GM21447 (cell line): ENCODE measurements at regions not wholly inside any gene's neighbourhood (a gene's known extent, or its start where the extent isn't known, plus 50 kb on each side); places are given as distances from the start of the nearest gene placed in this dataset.

Experiments used
- ATAC-seq: cut with Tn5 transposase; IDR thresholded peaks from one replicate; pipeline ENCODE4 v1.9.1; 2021; ENCODE audit not compliant: unreplicated experiment

DNA sequence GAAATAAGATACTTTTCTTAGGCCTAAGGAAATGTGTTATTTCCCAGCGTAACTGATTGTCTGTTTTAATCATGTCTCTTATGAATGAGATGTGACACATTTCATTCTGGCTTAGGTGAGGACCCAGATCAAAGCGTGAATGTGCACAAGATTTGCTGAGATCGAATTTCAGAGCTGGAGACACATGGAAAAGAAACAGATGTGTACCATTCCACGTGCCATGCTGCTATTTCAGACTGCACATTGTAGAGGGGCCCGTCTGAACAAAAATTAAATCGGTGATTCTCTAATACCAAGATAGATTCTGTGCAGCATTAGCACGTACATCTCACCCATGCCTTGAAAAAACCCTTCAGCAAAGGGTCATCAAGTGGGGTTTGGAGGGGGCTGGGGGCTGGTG is 290.4 kb downstream of the AACS start:
- no peak for ATAC-seq

DNA sequence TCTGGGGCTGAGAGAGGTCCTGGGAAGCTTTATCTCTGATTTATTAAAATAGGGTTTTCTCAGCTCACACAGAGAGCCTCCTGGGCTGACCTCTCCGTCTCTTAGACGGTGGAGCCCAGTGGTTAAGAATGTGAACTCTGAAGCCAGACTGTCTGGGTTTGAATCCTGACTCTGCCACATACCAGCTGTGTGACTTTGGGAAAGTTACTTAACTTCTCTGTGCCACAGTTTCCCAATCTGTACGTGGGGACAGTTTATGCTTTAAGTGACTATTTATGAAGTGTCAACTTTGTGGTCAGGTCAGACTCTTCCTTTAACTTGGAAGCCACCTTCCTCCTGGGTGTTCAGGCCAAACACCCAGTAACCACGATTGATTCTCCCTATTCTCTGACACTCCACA is 290.9 kb downstream of the AACS start:
- ATAC-seq: no peak

DNA sequence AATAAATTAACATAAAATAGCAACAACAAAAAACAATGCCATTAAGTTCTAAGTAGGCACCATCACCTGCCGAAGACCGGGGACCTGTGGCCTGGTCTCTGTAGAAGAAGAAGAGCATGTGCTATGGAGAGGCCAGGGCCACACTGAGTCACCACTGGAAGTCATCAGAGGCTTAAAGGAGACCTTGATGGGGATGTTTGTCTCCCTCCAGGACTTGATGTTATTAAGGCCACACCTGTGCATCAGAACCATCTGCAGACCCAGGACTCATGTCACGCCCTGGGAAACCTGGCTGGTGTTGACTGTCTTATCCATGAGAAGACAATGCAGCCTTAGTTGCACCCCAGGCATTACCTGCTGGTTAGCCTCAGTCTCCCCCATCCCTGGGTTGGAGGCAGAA is 292.3 kb downstream of the AACS start:
- ATAC-seq: no peak

DNA sequence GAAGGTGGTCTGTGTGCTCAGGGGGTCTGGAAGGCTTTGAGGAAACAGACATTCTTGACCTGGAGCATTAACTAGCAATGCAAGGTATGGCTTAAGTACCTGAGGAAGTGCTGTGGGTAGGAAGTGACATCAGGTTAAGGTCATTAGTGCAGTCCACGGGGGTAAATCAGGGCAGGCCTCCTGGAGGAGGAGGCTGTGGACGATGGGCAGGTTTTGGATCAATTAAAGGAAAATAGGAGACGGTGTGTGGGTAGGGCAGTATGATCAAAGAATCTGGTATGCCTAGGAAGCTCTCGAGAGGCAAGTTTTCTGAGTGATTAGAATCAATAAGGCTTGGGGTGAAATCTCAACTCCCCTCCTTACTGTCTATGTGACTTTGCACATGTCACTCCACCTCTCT is 295.3 kb downstream of the AACS start:
- ATAC-seq: no peak

DNA sequence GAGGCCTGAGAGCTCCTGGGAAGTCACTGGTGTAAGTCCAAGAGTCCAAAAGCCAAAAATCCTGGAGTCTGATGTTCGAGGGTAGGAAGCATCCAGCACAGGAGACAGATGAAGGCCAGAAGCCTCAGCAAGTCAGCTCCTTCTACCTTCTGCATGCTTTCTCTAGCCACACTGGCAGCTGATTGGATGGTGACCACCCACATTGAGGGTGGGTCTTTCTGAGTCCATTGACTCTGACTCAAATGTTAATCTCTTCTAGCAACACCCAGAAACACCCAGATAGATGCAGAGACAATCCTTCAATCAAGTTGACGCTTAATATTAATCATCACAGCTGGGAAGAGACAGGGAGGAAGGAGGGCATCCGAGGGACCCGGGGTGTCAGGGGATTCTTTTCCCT is 305.8 kb downstream of the AACS start:
- ATAC-seq: no peak

DNA sequence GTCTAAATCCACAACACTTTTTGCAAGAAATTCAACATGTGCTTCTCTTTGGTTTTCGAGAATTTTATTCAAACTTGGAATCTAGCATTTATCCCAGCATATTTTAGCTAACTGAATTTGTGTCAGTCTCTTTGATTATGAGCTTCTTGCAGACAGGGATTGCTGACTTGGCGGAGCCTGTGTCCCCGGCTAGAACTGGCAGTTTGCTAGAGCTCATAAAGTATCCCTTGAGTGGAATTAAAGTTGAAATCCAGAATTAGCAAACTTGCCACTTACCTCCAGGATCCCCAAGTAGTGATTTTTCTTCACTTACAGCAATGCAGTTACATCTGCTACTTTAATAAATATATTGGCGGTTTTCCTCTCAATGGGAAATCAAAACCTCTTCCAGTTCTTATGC is 306.9 kb downstream of the AACS start:
- no peak for ATAC-seq

DNA sequence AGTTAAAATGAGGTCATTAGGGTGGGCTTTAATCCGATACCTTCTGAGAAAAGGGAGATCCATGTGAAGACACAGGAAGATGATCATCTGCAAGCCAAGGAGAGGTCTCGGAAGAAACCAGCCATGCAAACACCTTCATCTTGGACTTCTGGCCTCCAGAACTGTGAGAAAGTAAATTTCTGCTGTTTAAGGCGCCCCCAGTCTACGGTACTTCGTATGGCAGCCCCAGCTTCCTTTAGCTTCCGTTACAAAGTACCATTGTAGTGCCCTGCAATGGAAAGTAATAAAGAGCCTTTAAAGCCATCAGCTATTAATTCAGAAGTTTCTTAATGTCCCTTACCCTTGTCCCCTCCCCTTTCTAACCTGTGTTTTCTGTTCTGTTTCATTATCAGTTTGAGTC is 308.1 kb downstream of the AACS start:
- no peak for ATAC-seq

DNA sequence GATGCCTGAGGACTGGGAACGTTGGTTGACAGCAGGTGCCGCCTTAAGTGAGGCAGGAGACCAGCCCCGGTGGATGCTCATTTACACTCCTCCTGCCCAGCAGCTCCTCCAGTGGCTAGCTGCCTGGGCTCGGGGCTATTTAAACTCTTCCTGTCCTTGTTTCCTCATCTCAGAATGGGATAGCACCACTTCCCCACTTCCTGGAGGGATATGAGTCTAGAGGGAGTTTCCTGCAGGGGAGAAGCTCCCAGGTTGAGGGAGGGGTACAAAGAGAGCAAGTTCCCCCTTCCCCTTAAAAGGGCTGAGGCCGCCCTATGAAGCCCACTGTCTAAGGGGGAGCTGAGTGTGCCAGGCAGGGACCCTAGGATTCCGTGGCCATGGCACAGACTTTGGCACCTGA is 311.2 kb downstream of the AACS start:
- ATAC-seq: no peak

DNA sequence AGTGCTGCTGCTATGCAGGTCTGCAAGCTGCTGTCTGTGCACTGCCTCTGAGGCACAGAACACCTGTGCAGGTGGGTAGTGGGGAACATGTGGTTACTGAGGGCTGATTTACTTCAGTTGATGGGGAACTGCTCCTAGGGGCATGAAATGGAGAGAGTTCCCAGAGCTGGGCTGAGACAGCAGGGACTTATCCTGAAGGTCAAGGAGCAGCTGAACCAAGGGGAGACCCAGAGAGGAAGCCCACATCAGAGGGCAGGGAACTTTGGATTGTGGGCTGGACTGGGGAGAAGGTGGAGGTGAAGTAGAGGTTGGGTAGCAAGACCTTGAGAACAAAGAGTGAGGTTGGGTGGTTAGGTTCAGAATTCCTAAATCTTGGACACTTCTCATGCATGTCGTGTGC is 311.9 kb downstream of the AACS start:
- ATAC-seq: no peak

DNA sequence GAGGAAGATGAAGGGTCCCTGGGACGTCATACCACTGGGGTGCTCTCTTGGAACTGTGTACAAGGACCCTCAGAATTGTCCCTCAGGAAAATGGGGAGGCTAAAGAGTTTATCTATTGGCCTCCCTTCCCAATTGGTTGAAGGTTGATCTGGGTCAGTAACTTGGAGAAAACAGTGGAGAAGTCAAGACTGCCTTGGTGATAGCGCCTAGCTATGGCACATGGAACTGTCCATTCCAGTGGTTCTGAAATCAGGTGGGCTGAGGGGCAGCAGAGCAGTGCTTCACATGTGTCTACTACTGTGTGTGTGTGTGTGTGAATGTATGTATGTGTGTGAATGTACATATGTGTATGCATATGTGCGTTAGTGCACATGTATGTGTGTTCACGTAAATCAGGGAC is 316.1 kb downstream of the AACS start:
- ATAC-seq: no peak

DNA sequence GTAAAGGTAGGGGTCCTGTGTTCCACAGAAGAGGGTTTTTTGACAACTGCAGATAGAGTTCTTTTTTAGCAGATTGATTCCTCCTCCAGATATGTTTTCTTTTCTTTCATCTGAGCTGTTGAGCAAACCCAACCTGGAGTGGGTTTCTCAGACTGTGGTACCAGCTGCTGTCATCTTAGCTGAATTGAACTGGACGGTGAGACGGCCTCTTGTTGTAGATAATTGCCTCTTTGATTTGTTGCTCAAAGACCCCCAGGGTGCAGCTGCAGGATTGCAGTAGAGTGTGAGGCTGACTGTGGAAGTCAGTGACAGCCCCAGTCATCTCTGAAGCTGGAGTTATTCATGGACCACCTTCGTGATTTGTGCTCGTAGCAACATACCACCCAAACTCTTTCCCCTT is 317.7 kb downstream of the AACS start:
- no peak for ATAC-seq

DNA sequence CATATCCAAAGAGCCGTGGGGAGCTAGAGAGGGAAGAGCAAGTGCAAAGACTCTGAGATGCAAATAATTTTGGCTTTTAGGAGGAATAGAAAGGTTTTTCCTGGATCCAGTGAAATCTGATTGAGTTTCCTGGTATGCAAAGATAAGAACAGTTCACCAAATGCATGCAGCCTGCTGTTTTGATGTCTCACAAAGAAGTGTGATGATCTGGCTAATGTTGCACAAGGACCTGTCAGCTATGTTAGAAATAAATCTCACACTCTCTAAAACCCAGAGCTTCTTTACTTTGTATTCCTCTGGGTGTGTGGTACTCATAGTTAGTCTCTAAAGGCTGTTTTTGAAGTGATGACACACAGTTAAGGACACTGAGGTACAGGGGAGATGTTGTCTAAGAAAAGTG is 321.4 kb downstream of the AACS start:
- ATAC-seq: no peak

DNA sequence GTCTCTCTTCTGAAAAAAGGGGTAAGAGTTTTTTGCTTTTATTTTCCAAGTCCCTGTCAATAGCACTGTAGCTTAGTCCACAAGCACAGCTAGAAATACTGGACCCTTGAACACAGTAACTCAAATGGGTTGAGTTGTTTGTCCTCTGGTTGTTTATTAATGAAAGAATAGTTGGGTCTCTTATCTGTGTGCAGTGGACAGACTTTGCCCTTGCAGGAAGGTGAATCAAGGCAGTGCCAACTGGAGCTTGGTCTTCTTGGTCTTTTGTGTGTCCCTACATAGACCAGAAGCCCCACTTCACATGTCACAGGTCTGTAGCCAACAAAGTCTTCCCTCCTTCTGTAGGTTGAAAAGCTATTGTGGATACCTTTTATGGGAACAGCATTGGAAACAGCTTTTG is 322.0 kb downstream of the AACS start:
- no peak for ATAC-seq

DNA sequence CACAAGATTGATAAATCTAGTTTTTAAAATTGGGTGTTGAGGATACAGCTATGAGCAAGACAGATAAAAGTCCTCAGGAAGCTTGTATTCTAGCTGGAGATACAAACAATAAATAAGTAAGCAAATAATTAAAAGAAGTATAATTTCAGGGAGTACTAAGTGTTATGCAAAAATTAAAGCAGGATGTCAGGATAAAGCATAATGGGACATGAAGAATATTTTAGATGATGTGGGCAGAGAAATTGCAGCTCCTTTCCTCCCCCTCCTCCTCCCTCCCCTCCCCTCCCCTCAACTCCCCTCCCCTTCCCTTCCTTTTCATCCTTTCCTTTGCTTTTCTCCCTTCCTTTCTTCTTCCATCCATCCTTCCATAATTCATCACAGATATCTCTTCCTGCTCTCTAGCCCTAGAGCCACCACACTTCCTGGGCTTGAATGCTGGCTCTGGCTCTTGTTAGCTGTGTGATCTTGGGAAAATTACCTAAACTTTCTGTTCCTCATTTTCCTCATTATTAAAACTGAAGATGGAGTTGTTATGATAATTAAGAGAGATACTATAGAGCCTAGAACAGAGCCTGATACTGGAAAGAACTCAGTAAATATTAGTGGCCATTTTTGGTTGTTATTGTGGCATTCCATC is 323.9 kb downstream of the AACS start:
- ATAC-seq: no peak

DNA sequence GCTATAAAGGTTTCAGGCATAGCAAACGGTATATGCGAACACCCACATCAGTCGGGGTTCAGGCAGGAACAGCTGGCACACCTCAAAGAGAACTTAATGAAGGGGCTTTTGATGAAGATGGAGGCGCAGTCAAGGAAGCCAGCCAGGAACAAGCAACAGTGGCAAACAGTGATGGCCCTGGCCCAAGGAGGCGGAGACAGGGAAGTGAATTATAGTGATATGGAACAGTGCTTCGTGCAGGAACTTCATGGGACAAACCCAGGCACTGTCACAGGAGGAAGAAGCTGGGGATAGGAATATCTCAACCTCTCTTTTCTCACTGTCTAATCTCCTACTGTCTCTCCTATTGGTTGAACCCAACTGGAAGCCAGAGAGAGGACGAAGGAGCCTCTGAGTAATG is 328.3 kb downstream of the AACS start:
- no peak for ATAC-seq

DNA sequence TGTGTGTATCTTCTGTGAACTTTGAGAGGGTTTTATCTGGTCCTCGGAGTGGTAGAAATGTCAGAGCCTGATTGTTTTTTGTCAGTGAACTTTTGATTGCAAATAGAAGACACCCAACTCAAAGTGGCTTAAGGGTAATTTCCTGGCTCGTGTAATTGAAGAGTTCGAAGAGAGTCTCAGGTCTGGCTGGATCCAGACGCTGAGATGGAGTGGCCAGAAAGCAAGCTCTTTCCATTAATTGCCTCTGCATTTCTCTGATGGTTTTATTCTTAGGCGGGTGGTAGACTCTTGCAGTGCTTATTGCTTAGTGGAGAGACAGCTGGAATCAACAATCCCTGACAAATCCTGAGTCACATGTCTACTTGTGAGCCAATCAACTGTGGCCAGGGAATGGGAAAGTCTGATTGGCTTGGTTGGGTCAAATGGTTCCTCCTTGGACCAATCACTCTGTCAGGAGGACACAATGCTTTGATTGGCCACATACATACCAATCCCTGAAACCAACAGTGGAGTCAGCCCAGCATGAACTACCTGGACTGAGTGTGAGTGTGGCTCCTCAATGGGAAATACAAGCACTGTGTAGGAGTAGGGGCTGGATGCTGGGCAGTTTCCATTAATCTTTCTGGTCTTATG is 330.5 kb downstream of the AACS start:
- ATAC-seq: no peak

DNA sequence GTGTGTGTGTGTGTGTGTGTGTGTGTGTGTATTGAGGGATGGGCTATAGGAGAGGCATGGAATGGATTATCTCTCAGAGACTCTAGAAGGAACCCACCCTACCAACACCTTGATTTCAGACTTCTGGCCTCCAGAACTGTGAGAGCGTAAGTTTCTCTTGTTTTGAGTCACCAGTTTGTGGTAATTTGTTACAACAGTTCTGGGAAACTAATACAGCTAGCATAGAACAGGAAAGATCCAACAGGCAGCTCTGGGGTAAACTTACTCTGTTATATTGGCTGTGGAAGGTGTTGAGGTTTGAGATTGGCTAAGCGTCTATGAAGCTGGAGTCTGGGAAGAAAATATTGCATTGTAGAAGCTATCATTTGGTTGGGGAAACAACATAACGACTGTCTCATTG is 334.3 kb downstream of the AACS start:
- no peak for ATAC-seq

DNA sequence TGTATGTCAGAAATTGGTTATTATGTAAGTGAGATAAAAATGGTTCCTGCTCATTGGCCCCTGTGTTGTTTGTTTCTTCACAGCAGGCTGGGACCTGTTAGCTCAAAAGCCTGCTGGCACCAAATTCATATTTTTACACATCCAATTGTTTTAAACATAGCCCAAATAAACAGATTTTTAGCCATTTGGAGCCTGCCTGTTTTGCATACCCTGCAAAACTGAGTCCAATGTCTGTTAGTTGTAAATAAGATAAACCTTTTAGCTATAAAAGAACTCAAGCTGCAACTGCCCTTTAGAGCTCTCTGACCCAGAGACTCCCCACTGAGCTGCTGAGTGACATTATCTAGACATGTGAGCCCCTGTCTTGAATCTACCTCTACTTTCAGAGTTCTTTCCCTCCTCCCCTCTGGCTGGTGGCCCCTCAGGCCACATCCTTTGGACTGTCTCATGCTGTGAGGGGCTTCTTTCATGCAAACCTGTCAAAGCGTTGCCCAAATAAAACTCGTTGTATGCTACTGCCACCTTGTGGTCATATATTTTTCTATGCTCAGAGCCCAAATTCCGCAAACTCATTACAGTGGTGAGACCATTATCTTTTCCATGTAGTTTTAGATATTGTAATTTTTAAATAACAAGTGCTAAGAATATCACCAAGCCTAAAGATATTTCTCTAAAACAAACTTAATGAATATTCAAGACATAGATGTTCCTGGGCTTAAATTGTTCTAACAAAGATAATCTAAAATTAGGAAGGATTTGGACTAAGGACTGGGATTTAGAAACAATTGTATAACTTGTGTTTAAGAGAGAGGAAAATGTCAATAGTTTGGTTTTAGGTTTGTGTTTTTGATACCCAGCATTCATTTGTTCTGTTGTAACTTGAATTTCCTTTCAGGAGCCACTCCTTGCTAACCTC is 337.9 kb downstream of the AACS start:
- ATAC-seq: no peak

DNA sequence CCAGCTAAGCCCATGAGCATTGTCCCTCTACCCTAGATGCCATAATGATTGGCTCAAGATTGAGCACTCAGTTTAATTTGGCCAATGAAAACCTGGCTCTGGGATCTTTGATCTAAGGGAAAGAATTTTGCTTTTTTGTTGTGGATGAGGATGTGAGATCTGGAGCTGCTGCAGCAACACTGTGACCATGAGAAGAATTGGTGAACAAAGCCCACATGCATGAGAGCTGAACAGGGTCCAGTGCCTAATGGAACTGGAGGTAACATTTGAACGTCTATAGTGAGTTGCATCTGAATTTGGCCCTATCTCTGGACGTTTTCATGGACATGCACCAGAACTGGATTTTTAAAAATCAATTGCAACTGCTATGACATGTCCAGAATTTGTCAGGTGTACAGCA is 338.6 kb downstream of the AACS start:
- ATAC-seq: no peak

DNA sequence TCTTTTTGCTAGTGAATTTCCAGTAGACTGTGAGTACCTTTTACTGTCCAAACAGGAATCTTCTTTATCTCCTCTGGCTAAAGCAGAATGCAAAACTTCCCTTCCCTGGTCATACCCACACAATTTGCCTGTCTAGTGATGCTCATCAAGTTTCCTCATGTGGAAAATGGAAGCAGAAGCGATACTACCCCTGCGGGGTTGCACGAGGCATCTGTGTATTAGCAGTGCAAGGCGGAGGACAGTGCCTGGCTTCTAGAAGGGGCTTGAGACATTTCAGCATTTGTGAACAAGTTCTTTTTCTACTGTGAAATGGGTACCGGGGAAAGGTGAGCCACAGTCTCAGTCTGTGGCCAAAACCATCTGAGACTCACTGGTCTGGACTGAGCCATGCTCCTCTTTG is 340.9 kb downstream of the AACS start:
- ATAC-seq: peak; percentile 95

DNA sequence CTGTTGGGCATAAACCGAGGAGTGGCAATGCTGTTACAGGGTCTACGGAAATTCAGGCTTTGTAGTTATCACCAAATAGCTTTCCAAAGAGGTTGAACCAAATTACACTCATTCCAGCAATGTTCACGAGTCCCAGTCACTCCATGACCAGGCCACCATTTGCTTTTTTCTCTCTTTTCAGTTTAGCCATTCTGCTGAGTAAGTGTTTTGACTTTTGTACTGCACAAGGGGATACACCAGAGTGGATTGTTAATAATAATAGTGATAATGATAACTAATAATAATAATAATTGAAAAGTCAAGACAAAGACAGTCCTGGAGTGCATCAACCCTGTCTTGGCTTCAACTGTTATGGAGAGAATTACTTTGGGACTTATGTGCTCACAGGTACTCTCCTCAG is 343.5 kb downstream of the AACS start:
- no peak for ATAC-seq

DNA sequence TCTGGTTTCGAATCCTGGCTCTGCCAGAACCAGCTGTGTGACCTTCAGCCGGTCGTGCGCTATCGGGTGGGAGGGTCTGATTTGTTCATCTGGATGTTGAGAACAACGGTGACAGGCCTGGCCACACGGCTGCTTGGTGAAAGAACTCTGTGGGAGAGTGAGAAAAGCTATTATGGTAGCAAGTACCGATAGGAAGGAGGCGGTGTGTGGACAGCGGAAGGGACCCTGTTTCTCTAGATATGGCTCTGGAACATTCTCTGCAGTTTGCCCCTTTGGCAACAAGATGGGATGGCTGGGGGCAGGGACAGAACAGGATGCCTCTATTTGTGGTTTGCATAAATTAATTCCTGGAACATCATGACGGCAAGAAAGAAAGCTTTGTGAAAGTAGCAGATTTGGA is 347.3 kb downstream of the AACS start:
- no peak for ATAC-seq
